Mesothelial cell of epicardium (in vitro differentiated cells): ENCODE measurements at regions not wholly inside any gene's neighbourhood (a gene's known extent, or its start where the extent isn't known, plus 50 kb on each side); places are given as distances from the start of the nearest gene placed in this dataset.

ENCODE experiments used
- DNase-seq, 2 experiments: peaks; one replicate each; pipeline ENCODE4 v3.0.0; 2021; ENCODE audit warnings: low spot score in 2 of 2; ENCODE audit not compliant: unreplicated experiment in 2 of 2
- H3K27ac Mint-ChIP-seq: 2 replicates; pipeline ENCODE4 v1.8.0; 2021; ENCODE audit warnings: mixed read lengths
- H3K27me3 Mint-ChIP-seq: 2 replicates; pipeline ENCODE4 v1.8.0; 2021; ENCODE audit warnings: low read depth, mixed read lengths
- H3K36me3 Mint-ChIP-seq: 2 replicates; pipeline ENCODE4 v1.8.0; 2021; ENCODE audit warnings: mixed read lengths
- H3K4me1 Mint-ChIP-seq: 2 replicates; pipeline ENCODE4 v1.8.0; 2021; ENCODE audit warnings: mixed read lengths
- H3K4me3 Mint-ChIP-seq: 2 replicates; pipeline ENCODE4 v1.8.0; 2021; ENCODE audit warnings: mild to moderate bottlenecking, moderate library complexity, mixed read lengths
- H3K9me3 Mint-ChIP-seq: 2 replicates; pipeline ENCODE4 v1.8.0; 2021; ENCODE audit warnings: mixed read lengths
- CTCF ChIP-seq: fragments of 200-600 bp; sonication (generic); IDR thresholded peaks from one replicate; pipeline ENCODE4 v1.5.0; 2021; ENCODE audit warnings: antibody characterized with exemption; ENCODE audit not compliant: unreplicated experiment

- H3K9me3 Mint-ChIP-seq, result peaks cover 19% of the 10 kb centered on the region
- H3K4me3 Mint-ChIP-seq, result no peak overlapping the region
- no peaks in the 10 kb centered on the region for H3K27me3 Mint-ChIP-seq
- TF ChIP-seq CTCF, result no peak
- peak overlapping the region; percentile 55 for H3K27ac Mint-ChIP-seq
- H3K36me3 Mint-ChIP-seq, result peaks cover 9% of the 10 kb centered on the region
- DNase-seq, result no peak
- peaks cover 17% of the 10 kb centered on the region for H3K4me1 Mint-ChIP-seq
Measured at GRCh38 chr6:23435798-23436197, 690.2 kb upstream of the NRSN1 start.

DNA sequence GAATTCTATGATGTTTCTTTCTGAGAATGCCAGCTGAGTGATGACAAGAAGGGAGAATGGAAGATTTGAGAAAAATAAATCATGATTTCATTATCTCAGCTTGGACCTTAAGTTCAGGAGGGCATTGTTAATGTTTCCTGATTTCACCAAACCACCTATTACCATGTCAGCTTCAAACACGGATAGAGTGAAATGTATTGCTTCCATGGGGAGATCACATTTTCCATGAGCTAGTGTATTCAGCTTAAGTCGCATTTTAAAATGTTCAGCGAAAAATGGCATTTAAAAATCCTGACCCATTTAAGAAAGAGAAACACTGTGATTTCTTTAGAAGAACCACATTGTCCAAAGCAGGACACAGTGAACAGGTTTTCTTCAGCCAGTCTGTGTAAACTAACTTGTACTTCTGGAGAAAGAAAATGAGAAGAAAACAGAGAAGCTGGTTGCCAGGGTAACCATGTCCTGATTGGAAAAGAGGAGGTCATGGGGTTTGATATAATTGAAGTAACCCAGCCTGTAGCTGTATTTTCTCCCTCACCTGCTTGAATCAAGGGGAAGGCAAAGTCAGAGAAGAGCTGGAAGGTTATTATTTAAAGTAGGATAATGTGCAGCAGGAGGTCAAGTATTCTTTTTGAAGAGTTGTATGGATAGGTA lies 684.1 kb upstream of the NRSN1 start:
- peaks cover 2% of the 10 kb centered on the region for H3K36me3 Mint-ChIP-seq
- H3K4me1 Mint-ChIP-seq, result peaks cover 49% of the 10 kb centered on the region
- H3K27me3 Mint-ChIP-seq, result no peaks in the 10 kb centered on the region
- DNase-seq, result no peak
- no peak for TF ChIP-seq CTCF
- peaks cover 11% of the 10 kb centered on the region for H3K9me3 Mint-ChIP-seq
- H3K4me3 Mint-ChIP-seq, result no peak overlapping the region
- H3K27ac Mint-ChIP-seq, result peak overlapping the region; percentile 77

DNA sequence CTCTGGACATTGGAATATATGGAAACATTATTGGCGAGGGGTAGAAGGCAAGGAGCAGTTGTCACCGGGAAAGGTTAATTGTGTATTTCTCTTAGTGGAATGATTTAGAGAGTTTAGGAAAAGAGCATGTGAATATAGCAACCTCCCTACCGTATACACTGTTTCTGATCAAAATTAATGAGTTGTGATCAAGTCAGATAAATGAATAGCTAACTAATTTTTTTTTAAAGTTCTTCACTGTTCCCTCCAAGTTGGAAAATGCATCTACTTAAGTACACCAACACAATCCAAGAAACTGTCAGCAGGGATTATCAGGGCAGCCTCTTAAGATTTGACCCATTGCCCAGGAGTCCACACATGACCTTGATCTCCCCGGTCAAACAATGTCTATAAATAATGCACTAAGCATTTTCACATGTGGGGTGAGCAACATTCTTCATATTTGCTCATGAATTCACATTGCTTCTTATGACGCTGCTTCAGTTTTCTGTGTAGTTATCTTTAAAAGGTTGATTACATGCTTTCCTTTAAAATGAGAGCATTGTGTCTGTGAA lies 680.8 kb upstream of the NRSN1 start:
- H3K9me3 Mint-ChIP-seq, result peaks cover 3% of the 10 kb centered on the region
- peaks cover 79% of the 10 kb centered on the region for H3K4me1 Mint-ChIP-seq
- H3K36me3 Mint-ChIP-seq, result peaks cover 2% of the 10 kb centered on the region
- H3K4me3 Mint-ChIP-seq, result no peak overlapping the region
- no peaks in the 10 kb centered on the region for H3K27me3 Mint-ChIP-seq
- TF ChIP-seq CTCF, result no peak
- DNase-seq, result no peak
- H3K27ac Mint-ChIP-seq, result peak overlapping the region; percentile 93

- no peak for TF ChIP-seq CTCF
- no peak overlapping the region for H3K4me3 Mint-ChIP-seq
- peaks cover 78% of the 10 kb centered on the region for H3K4me1 Mint-ChIP-seq
- H3K36me3 Mint-ChIP-seq, result no peaks in the 10 kb centered on the region
- no peaks in the 10 kb centered on the region for H3K27me3 Mint-ChIP-seq
- DNase-seq, result no peak
- H3K9me3 Mint-ChIP-seq, result no peaks in the 10 kb centered on the region
- peak overlapping the region; percentile 93 for H3K27ac Mint-ChIP-seq
Measured at GRCh38 chr6:23446469-23446967, 679.5 kb upstream of the NRSN1 start.

- H3K27me3 Mint-ChIP-seq, result no peaks in the 10 kb centered on the region
- H3K36me3 Mint-ChIP-seq, result peaks cover 3% of the 10 kb centered on the region
- DNase-seq, result no peak
Measured at GRCh38 chr6:23447731-23448130, 678.3 kb upstream of the NRSN1 start.

More at GRCh38 chr6:23447731-23448130, 678.3 kb upstream of the NRSN1 start:
- Mint-ChIP-seq H3K4me1 (peaks cover 71% of the 10 kb centered on the region), H3K4me3 (no peak overlapping the region), H3K27ac (peak overlapping the region; percentile 82), H3K9me3 (no peaks in the 10 kb centered on the region)
- no peak for TF ChIP-seq CTCF
